Parathyroid adenoma (tissue), 2 donors: ENCODE measurements at regions not wholly inside any gene's neighbourhood (a gene's known extent, or its start where the extent isn't known, plus 50 kb on each side); places are given as distances from the start of the nearest gene placed in this dataset.

Source experiments
- H2AFZ ChIP-seq: fragments of 300-600 bp; sonication (generic); one replicate; pipeline ENCODE4 v1.7.0; 2017; ENCODE audit warnings: antibody characterized with exemption, mild to moderate bottlenecking
- H3K27ac ChIP-seq: fragments of 300-600 bp; sonication (generic); one replicate; pipeline ENCODE4 v1.7.0; 2017
- H3K27me3 ChIP-seq: fragments of 300-600 bp; sonication (generic); one replicate; pipeline ENCODE4 v1.7.0; 2017; ENCODE audit warnings: low read length; ENCODE audit not compliant: control insufficient read depth, insufficient read depth
- H3K36me3 ChIP-seq: fragments of 300-600 bp; sonication (generic); one replicate; pipeline ENCODE4 v1.7.0; 2017; ENCODE audit warnings: low read length; ENCODE audit not compliant: control insufficient read depth, insufficient read depth
- H3K4me1 ChIP-seq: fragments of 300-600 bp; sonication (generic); one replicate; pipeline ENCODE4 v1.7.0; 2017; ENCODE audit warnings: control low read depth
- H3K4me2 ChIP-seq: fragments of 300-600 bp; sonication (generic); one replicate; pipeline ENCODE4 v1.7.0; 2017; ENCODE audit warnings: low read length
- H3K4me3 ChIP-seq: fragments of 300-600 bp; sonication (generic); one replicate; pipeline ENCODE4 v1.7.0; 2017; ENCODE audit warnings: low read depth, low read length
- H3K79me2 ChIP-seq: fragments of 300-600 bp; sonication (generic); one replicate; pipeline ENCODE4 v1.7.0; 2017; ENCODE audit warnings: control low read depth
- H3K9ac ChIP-seq: fragments of 300-600 bp; sonication (generic); one replicate; pipeline ENCODE4 v1.7.0; 2017; ENCODE audit warnings: mild to moderate bottlenecking
- H3K9me3 ChIP-seq: fragments of 300-600 bp; sonication (generic); one replicate; pipeline ENCODE4 v1.7.0; 2017; ENCODE audit warnings: low read length; ENCODE audit not compliant: control insufficient read depth
- CTCF ChIP-seq: fragments of 300-600 bp; sonication (generic); IDR thresholded peaks from one replicate; pipeline ENCODE4 v1.7.0; 2017; ENCODE audit warnings: antibody characterized with exemption, mild to moderate bottlenecking
- donor health status: primary hyperparathyroidism.

- H3K9me3 ChIP-seq = no peaks in the 10 kb centered on the region
- H3K4me2 ChIP-seq = no peak overlapping the region
- TF ChIP-seq CTCF = no peak
- H3K27me3 ChIP-seq = no peaks in the 10 kb centered on the region
- H3K4me1 ChIP-seq = no peaks in the 10 kb centered on the region
- H3K36me3 ChIP-seq = no peaks in the 10 kb centered on the region
- H3K4me3 ChIP-seq = no peak overlapping the region
- H2AFZ ChIP-seq = no peak overlapping the region
- no peak overlapping the region for H3K27ac ChIP-seq
- no peak overlapping the region for H3K9ac ChIP-seq
- H3K79me2 ChIP-seq = no peaks in the 10 kb centered on the region
Measured at GRCh38 chr6:105901583-105901982, 184.6 kb upstream of the PRDM1 start.

DNA sequence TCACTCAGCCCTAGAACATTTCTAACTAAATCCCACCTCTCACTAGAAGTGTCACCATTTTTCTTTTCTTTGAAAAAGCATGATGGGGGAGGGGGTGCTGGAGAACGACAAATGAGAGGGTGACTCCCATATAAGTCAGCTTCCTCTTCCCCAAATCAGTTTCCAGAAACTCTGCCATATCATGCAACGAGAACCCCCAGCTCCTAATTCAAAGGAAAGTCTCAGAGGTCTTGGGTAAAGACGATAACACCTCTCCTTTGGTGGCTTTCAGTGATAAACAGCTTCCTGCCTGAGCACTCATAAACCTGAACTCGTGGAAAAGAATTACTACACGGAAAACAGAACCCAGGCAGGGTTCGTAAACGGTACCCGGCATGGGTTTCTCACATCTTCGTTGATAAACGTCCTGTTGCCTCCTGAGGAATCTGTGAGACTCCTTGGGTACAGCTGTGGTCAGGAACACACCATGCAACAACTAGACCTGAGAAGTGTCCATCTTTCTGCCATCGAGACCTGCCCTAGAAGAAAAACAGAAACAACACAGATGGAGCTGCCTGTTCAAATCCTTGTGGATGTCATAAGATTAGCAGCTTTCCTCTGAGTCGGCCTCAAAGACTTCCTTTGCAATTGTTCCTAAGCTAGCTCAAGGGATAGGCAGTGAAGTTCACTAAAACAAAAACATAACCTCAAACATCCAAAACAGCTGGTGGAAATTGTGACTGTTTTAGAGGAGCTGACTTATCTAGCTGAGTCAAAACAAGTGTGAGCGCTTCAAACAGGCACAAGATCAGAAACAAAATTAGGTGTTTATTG is 185.8 kb upstream of the PRDM1 start:
- Histone ChIP-seq H3K36me3 (no peaks in the 10 kb centered on the region), H3K4me3 (no peak overlapping the region), H3K9ac (no peak overlapping the region), H2AFZ (no peak overlapping the region), H3K79me2 (no peaks in the 10 kb centered on the region), H3K9me3 (no peaks in the 10 kb centered on the region), H3K4me2 (no peak overlapping the region), H3K4me1 (no peaks in the 10 kb centered on the region), H3K27ac (no peak overlapping the region), H3K27me3 (no peaks in the 10 kb centered on the region)
- no peak for TF ChIP-seq CTCF

- Histone ChIP-seq H2AFZ (no peak overlapping the region), H3K27ac (no peak overlapping the region), H3K4me2 (no peak overlapping the region), H3K79me2 (no peaks in the 10 kb centered on the region), H3K4me1 (no peaks in the 10 kb centered on the region), H3K27me3 (no peaks in the 10 kb centered on the region), H3K4me3 (no peak overlapping the region), H3K9ac (no peak overlapping the region), H3K36me3 (no peaks in the 10 kb centered on the region), H3K9me3 (no peaks in the 10 kb centered on the region)
- TF ChIP-seq CTCF = no peak
Measured at GRCh38 chr6:105898286-105898685, 187.8 kb upstream of the PRDM1 start.

- Histone ChIP-seq H3K79me2 (no peaks in the 10 kb centered on the region), H3K27ac (no peak overlapping the region), H2AFZ (no peak overlapping the region), H3K4me3 (no peak overlapping the region), H3K27me3 (no peaks in the 10 kb centered on the region), H3K4me1 (no peaks in the 10 kb centered on the region), H3K36me3 (no peaks in the 10 kb centered on the region), H3K9ac (no peak overlapping the region), H3K9me3 (no peaks in the 10 kb centered on the region), H3K4me2 (no peak overlapping the region)
- TF ChIP-seq CTCF = no peak
Measured at GRCh38 chr6:105897131-105897530, 189.0 kb upstream of the PRDM1 start.

DNA sequence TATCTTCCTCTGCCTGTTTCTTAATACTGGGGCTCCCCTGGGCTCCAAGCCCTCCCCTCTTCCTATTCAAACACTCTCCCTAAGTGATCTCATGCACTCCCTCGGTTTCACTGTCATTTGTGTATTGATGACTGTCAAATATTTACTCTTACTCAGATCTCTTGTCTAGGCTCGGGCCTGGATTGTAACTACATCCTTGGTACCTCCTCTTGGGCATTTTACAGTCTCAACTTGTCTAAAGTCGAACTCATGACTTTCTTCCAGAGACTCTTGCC is 189.4 kb upstream of the PRDM1 start:
- Histone ChIP-seq H3K4me2 (peak overlapping the region; percentile 9), H3K27ac (no peak overlapping the region), H3K36me3 (no peaks in the 10 kb centered on the region), H2AFZ (no peak overlapping the region), H3K4me1 (no peaks in the 10 kb centered on the region), H3K27me3 (no peaks in the 10 kb centered on the region), H3K79me2 (no peaks in the 10 kb centered on the region), H3K9me3 (no peaks in the 10 kb centered on the region), H3K4me3 (no peak overlapping the region), H3K9ac (no peak overlapping the region)
- TF ChIP-seq CTCF = no peak
